Tibial nerve (tissue), 4 donors: ENCODE measurements at regions not wholly inside any gene's neighbourhood (a gene's known extent, or its start where the extent isn't known, plus 50 kb on each side); places are given as distances from the start of the nearest gene placed in this dataset.
A peak's percentile ranks its signal among the peaks of the same experiment; 100 is the strongest.

Experiments
- DNase-seq, 2 donors: peaks; one replicate each; pipeline ENCODE4 v3.0.0-alpha.2; 2019; ENCODE audit warnings: low spot score in 2 of 2
- H3K27ac ChIP-seq, 4 donors: fragments of 200-600 bp; sonication (generic) in 3 of 4; one replicate each; pipeline ENCODE4 v1.5.1; 2017 to 2019; ENCODE audit warnings: mild to moderate bottlenecking in 1 of 4
- H3K27me3 ChIP-seq, 2 donors: fragments of 200-600 bp; sonication (generic) in 1 of 2; one replicate each; pipeline versions ENCODE4 v1.5.1 to v1.6.0; 2017 to 2019
- H3K36me3 ChIP-seq, 3 donors: fragments of 200-600 bp; sonication (generic); one replicate each; pipeline ENCODE4 v1.5.1; 2018 to 2019
- H3K4me1 ChIP-seq, 4 donors: fragments of 200-600 bp; sonication (generic) in 3 of 4; one replicate each; pipeline ENCODE4 v1.5.1; 2017 to 2019
- H3K4me3 ChIP-seq, 4 donors: fragments of 200-600 bp; sonication (generic) in 3 of 4; one replicate each; pipeline ENCODE4 v1.5.1; 2017 to 2019; ENCODE audit warnings: mild to moderate bottlenecking in 1 of 4, moderate library complexity in 1 of 4
- H3K9me3 ChIP-seq, 4 donors: fragments of 200-600 bp; sonication (generic) in 3 of 4; one replicate each; pipeline ENCODE4 v1.5.1; 2017 to 2019
- EP300 ChIP-seq, 2 donors: sonication (generic); formaldehyde crosslinking; IDR thresholded peaks; one replicate each; pipeline ENCODE4 v1.6.1; 2017; ENCODE audit warnings: antibody characterized with exemption in 2 of 2, mild to moderate bottlenecking in 1 of 2
- POLR2A ChIP-seq, 2 donors: fragments of 450-650 bp; IDR thresholded peaks; one replicate each; pipeline ENCODE4 v1.6.1; 2017; ENCODE audit warnings: antibody characterized with exemption in 2 of 2, mild to moderate bottlenecking in 2 of 2, moderate library complexity in 2 of 2
- WGBS, 2 donors: methylation state at CpG; one replicate each; pipeline ENCODE4 v1.1.5; 2018; 5-methylcytosine and 5-hydroxymethylcytosine counted together
- TF ChIP-seq, protein P1 (sequence below), 5 experiments: fragments of 200-600 bp in 3 of 5; fragments of 450-650 bp in 2 of 5; sonication (generic) in 3 of 5; IDR thresholded peaks; one replicate each; pipeline ENCODE4 v1.5.1; 2016 to 2019; ENCODE audit warnings: antibody characterized with exemption in 5 of 5, mild to moderate bottlenecking in 3 of 5, moderate library complexity in 2 of 5

DNA sequence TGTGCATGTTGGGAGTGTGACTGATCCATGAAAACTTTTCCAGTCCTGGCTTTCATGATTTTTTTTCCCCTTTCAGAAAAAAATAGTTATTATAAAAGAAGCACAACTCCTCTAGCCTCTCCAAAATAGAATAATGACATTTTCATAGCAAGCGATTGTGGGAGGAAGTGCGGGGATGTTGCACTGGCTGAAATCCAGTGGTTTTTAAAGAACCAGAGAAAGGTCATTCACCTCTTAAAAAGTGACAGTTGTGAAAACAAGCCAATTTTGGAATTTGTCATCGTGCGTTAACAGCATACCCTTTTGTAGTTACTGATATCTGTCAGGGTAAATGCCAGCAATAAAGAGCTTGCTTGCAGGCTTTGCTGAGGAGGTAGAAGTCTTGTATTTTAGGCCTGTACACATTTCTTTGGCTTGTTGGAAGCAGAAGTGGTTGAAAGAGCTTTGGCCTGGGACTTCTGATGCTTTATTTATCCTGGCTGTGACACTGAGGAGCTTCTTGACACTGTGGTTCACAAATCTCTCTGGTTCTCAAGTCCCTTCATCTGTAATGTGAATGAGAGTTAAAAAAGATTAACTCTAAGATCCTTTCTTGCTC is 545.9 kb downstream of the REEP3 start:
- Histone ChIP-seq H3K27ac (peak overlapping the region in 3 of 4 donors; percentile 1 to 15 (median 9)), H3K4me3 (no peak overlapping the region), H3K36me3 (no peaks in the 10 kb centered on the region), H3K4me1 (peaks cover 0 to 17% (median 8%) of the 10 kb centered on the region in 4 donors), H3K9me3 (no peaks in the 10 kb centered on the region), H3K27me3 (no peaks in the 10 kb centered on the region)
- TF ChIP-seq POLR2A (IDR thresholded peaks at IDR 0.05) (no peak), EP300 (IDR thresholded peaks at IDR 0.05) (no peak)
- TF ChIP-seq, protein P1, sequence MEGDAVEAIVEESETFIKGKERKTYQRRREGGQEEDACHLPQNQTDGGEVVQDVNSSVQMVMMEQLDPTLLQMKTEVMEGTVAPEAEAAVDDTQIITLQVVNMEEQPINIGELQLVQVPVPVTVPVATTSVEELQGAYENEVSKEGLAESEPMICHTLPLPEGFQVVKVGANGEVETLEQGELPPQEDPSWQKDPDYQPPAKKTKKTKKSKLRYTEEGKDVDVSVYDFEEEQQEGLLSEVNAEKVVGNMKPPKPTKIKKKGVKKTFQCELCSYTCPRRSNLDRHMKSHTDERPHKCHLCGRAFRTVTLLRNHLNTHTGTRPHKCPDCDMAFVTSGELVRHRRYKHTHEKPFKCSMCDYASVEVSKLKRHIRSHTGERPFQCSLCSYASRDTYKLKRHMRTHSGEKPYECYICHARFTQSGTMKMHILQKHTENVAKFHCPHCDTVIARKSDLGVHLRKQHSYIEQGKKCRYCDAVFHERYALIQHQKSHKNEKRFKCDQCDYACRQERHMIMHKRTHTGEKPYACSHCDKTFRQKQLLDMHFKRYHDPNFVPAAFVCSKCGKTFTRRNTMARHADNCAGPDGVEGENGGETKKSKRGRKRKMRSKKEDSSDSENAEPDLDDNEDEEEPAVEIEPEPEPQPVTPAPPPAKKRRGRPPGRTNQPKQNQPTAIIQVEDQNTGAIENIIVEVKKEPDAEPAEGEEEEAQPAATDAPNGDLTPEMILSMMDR (IDR thresholded peaks at IDR 0.05): no peak
- WGBS, 2 donors: 6 to 12% methylated on average over 4 of the region's 4 CpGs
- no peak for DNase-seq

DNA sequence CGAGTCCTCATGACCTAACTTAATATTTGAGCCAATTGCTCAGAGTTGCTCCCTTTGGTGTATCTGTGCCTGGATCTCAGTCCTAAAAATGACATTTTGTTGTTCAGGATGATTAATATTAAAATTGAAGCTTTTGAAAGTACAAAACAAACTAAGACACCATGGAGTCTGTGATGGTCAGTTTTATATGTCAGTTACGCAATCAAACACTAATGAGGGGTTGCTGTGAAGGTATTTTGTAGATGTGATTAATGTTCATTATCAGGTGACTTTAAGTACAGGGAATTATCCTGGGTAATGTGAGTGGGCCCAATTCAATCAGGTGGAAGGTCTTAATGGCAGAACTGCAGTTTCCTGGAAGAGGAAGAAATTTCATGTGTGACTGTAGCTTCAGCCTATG is 546.7 kb downstream of the REEP3 start:
- peak overlapping the region in 1 of 4 donors; percentile 1 for H3K27ac ChIP-seq
- peaks cover 0 to 17% (median 8%) of the 10 kb centered on the region in 4 donors for H3K4me1 ChIP-seq
- DNase-seq: no peak
- TF ChIP-seq EP300 (IDR thresholded peaks at IDR 0.05) (no peak), POLR2A (IDR thresholded peaks at IDR 0.05) (no peak)
- TF ChIP-seq, protein P1 (IDR thresholded peaks at IDR 0.05): no peak
- H3K36me3 ChIP-seq: no peaks in the 10 kb centered on the region
- no peaks in the 10 kb centered on the region for H3K27me3 ChIP-seq
- H3K9me3 ChIP-seq: no peaks in the 10 kb centered on the region
- no peak overlapping the region for H3K4me3 ChIP-seq
- 83 to 84% methylated on average over 2 of the region's 2 CpGs for WGBS, 2 donors

DNA sequence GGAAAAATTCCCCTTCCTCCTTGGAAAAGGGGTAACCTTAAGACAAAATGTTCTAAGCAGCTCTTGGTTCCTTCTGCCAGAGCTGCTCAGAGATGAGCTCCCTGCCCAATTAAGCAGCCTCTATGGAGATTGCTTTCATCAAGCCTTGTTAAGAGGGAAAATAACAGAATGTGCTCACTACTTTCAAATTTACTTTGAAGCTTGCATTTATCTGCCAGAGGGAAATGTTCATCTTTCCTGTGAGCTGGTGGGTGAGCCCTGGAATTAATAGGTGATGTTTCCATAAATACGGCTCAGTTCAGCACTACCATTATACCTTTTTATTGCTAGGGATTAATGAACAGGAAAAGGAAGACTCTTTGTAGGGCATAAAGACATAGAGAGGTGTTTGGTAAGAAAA is 549.0 kb downstream of the REEP3 start:
- TF ChIP-seq, protein P1 (IDR thresholded peaks at IDR 0.05): no peak
- no peak for TF ChIP-seq POLR2A (IDR thresholded peaks at IDR 0.05)
- no peak for TF ChIP-seq EP300 (IDR thresholded peaks at IDR 0.05)
- H3K4me1 ChIP-seq: peaks cover 0 to 17% (median 8%) of the 10 kb centered on the region in 4 donors
- DNase-seq: no peak
- WGBS, 2 donors: 83 to 91% methylated on average over 1 of the region's 1 CpG
- H3K4me3 ChIP-seq: no peak overlapping the region
- no peaks in the 10 kb centered on the region for H3K27me3 ChIP-seq
- H3K27ac ChIP-seq: no peak overlapping the region
- no peaks in the 10 kb centered on the region for H3K9me3 ChIP-seq
- no peaks in the 10 kb centered on the region for H3K36me3 ChIP-seq

DNA sequence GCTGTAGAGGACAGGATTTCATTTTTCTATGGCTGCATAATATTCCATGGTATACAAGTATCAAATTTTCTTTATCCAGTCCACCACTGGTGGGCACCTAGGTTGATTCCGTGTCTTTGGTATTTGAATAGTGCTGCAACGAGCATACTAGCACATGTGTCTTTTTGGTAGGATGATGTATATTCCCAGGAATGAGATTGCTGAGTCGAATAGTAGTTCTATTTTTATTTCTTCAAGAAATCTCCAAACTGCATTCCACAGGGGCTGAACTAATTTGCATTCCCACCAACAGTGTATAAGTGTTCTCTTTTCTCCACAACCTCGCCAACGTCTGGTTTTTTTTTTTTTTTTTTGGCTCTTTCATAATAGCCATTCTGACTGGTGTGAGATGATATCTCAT is 550.0 kb downstream of the REEP3 start:
- H3K36me3 ChIP-seq: no peaks in the 10 kb centered on the region
- no peak for DNase-seq
- TF ChIP-seq POLR2A (IDR thresholded peaks at IDR 0.05) (no peak), EP300 (IDR thresholded peaks at IDR 0.05) (no peak)
- TF ChIP-seq, protein P1 (IDR thresholded peaks at IDR 0.05): no peak
- H3K4me1 ChIP-seq: peaks cover 0 to 17% (median 8%) of the 10 kb centered on the region in 4 donors
- no peaks in the 10 kb centered on the region for H3K9me3 ChIP-seq
- WGBS, 2 donors: 21 to 26% methylated on average over 5 of the region's 5 CpGs
- H3K27ac ChIP-seq: no peak overlapping the region
- no peaks in the 10 kb centered on the region for H3K27me3 ChIP-seq
- H3K4me3 ChIP-seq: no peak overlapping the region

DNA sequence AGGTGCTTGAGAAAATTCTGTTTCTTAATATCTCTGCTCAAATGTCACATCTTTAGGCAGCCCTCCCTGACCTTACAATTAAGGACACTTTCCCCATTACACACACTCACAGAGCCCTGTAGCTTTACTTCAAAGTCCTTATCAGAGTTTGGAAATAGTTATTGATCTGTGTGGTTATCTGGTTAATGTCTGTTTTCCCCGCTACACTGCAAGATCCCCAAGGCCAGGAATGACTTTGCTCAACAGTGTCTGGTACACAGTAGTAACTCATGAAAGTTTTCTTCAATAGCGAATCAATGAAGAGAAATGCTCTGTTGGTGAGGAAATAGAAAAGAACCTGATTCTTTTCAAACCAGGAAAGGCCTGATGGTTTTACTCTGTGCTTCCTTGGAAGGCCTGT is 554.4 kb downstream of the REEP3 start:
- H3K9me3 ChIP-seq: no peaks in the 10 kb centered on the region
- no peak for DNase-seq
- H3K27ac ChIP-seq: no peak overlapping the region
- 90 to 98% methylated on average over 2 of the region's 2 CpGs for WGBS, 2 donors
- H3K4me3 ChIP-seq: no peak overlapping the region
- H3K36me3 ChIP-seq: no peaks in the 10 kb centered on the region
- H3K4me1 ChIP-seq: peaks cover 0 to 7% (median 0%) of the 10 kb centered on the region in 4 donors
- H3K27me3 ChIP-seq: no peaks in the 10 kb centered on the region
- TF ChIP-seq, protein P1 (IDR thresholded peaks at IDR 0.05): no peak
- TF ChIP-seq EP300 (IDR thresholded peaks at IDR 0.05): no peak
- no peak for TF ChIP-seq POLR2A (IDR thresholded peaks at IDR 0.05)
